ENCODE measurements at regions not wholly inside any gene's neighbourhood (a gene's known extent, or its start where the extent isn't known, plus 50 kb on each side); places are given as distances from the start of the nearest gene placed in this dataset.

GRCh38 chr5:100249884-100250269, 285.3 kb upstream of the FAM174A start:
- TF ChIP-seq POU6F1 (CRISPR knock-in tag; IDR thresholded peaks at IDR 0.05; ENCODE audit: borderline replicate concordance, low read depth) (no peak), ZNF565 (CRISPR knock-in tag; conservative IDR thresholded peaks at IDR 0.05; ENCODE audit: low read depth) (no peak), ZFP3 (CRISPR knock-in tag; IDR thresholded peaks at IDR 0.05) (no peak), ZC3H10 (CRISPR knock-in tag; IDR thresholded peaks at IDR 0.05) (no peak)

All from SK-N-SH treated with all-trans-retinoic acid at 6 μM for 48 hours (cell line).